Posterior cingulate gyrus (tissue), 11 donors: ENCODE measurements at regions not wholly inside any gene's neighbourhood (a gene's known extent, or its start where the extent isn't known, plus 50 kb on each side); places are given as distances from the start of the nearest gene placed in this dataset.
"Not testable (repeated sequence)": the region's sequence is repeated elsewhere in the genome, so short reads cannot be mapped to it uniquely, and the experiment has no call there.

Experiments
- DNase-seq, 10 donors: peaks; one replicate each; pipeline versions ENCODE4 v3.0.0 to v3.0.0-alpha.2; 2020 to 2021; ENCODE audit warnings: mixed read lengths in 3 of 10
- intact Hi-C: fragments of 100-400 bp; cut with DNase I; formaldehyde crosslinking; loops from one replicate; pipeline ENCODE4 v1.15.1; 2023

DNA sequence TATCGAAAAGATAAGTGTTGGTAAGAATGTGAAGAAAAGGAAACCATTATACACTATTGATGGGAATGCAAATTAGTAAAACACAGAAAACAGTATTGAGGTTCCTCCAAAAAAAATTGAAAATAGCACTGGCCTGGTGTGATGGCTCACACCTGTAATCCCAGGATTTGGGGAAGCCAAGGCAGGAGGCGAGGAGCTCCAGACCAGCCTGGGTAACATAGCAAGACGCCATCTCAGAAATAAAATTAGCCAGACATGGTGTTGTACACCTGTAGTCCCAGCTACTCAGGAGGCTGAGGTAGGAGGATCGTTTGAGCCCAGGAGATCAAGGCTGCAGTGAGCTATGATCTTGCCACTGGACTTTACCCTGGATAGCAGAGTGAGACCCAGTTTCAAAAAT is 5303.4 kb upstream of the TPTE start:
- intact Hi-C loops, result not testable (repeated sequence)
- DNase-seq, result peak in 1 of 10 donors; percentile 75

DNA sequence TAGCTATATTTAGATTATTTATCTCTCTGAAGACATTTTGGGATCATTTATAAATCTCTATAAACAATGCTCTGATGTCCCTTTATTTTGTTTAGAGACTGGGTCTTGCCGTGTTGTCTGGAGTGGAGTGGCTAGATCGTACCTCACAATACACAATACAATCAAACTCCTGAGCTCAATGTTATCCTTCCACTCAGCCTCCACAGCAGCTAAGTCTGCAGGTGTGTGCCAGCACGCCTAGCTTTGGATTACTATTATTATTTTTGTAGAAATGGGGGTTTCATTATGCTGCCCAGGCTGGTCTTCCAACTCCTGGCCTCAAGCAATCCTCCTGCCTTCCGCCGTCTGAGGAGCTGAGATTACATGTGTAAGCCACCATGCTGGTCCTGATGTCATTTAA is 5301.4 kb upstream of the TPTE start:
- intact Hi-C loops, result not testable (repeated sequence)
- DNase-seq, result peak in 1 of 10 donors; percentile 66

- peak in 5 of 10 donors; percentile 21 to 89 (median 66) for DNase-seq
- intact Hi-C loops, result not testable (repeated sequence)
Measured at GRCh38 chr21:5220468-5220867, 5300.9 kb upstream of the TPTE start.

- peak in 2 of 10 donors; percentile 47 to 70 for DNase-seq
- intact Hi-C loops, result not testable (repeated sequence)
Measured at GRCh38 chr21:5221458-5222050, 5299.8 kb upstream of the TPTE start.

- DNase-seq, result peak in 3 of 10 donors; percentile 71 to 90 (median 83)
- intact Hi-C loops, result not testable (repeated sequence)
Measured at GRCh38 chr21:5222996-5223782, 5298.2 kb upstream of the TPTE start.

GRCh38 chr21:5224156-5224555 is 5297.2 kb upstream of the TPTE start:
- DNase-seq, result peak in 2 of 10 donors; percentile 59 to 73
- intact Hi-C loops, result not testable (repeated sequence)

DNA sequence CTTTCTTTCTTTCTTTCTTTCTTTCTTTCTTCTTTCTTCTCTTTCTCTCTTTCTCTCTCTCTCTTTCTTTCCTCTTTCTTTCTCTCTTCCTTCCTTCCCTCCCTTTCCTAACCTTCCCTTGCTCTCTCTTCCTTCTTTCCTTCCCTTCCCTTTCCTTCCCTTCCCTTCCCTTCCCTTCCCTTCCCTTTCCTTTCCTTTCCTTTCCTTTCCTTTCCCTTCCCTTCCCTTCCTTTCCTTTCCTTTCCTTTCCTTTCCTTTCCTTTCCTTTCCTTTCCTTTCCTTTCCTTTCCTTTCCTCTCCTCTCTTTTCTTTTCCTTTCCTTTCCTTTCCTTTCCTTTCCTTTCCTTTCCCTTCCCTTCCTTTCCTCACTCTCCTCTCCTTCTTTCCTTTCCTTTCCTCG is 5294.1 kb upstream of the TPTE start:
- intact Hi-C loops, DNase-seq: not testable (repeated sequence)

DNA sequence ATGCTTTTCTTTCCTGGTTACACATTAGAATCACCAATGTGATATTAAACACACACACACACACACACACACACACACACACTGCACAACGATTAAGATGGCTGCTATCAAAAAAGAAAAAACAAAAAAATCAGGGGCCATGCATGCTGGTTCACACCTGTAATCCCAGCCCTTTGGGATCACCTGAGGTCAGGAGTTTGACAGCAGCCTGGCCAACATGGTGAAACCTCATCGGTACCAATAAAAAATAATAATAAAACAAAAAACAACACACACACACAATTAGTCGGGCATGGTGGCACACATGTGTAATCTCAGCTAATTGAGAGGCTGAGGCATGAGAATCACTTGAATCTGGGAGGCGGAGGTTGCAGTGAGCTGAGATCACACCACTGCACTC is 5290.8 kb upstream of the TPTE start:
- intact Hi-C loops, result not testable (repeated sequence)
- peak in 1 of 10 donors; percentile 57 for DNase-seq

DNA sequence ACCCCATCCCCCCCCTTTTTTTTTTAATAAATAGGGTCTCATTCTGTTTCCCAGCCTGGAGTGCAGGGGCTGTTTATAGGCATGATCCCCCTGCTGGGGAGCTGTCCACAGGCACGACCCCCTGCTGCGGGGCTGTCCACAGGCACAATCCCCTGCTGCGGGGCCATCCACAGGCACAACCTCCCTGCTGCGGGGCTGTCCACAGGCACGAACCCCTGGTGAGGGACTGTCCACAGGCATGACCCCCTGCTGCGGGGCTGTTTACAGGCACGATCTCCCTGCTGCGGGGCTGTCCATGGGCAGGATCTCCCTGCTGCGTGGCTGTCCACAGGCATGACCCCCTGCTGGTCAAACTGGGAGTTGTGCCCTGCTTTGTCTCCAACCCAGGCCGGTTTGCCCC is 5290.1 kb upstream of the TPTE start:
- intact Hi-C loops, result not testable (repeated sequence)
- peak in 3 of 10 donors; percentile 70 to 89 (median 79) for DNase-seq

- intact Hi-C loops, result not testable (repeated sequence)
- peak in 2 of 10 donors; percentile 48 to 84 for DNase-seq
Measured at GRCh38 chr21:5232176-5232958, 5289.0 kb upstream of the TPTE start.

- intact Hi-C loops, result not testable (repeated sequence)
- peak in 1 of 10 donors; percentile 63 for DNase-seq
Measured at GRCh38 chr21:5235761-5236160, 5285.6 kb upstream of the TPTE start.

DNA sequence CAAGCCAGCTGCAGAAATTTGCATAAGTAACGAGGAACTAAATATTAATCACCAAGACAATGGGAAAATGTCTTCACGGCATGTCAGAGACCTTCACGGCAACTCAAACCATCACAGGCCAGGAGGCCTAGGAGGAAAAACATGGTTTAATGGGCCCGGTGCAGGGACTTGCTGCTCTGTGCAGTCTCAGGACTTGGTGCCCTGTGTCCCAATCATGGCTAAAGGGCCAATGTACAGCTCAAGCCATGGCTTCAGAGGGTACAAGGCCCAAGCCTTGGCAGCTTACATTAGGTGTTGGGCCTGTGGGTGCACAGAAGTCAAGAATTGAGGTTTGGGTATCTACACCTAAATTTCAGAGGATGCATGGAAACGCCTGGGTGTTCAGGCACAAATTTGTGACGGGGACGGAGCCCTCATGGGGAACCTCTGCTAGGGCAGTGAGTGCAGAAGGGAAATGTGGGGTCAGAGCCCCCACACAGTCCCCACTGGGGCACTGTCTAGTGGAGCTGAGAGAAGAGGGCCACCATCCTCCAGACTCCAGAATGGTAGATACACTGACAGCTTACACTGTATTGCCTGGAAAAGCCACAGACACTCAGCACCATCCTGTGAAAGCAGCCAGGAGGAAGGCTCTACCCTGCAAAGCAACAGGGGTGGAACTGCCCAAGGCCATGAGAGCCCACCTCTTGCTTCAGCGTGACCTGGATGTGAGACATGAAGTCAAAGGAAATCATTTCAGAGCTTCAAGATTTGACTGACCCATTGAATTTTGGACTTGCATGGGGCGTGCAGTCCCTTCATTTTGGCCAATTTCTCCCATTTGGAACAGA is 5284.3 kb upstream of the TPTE start:
- peak in 2 of 10 donors; percentile 57 to 58 for DNase-seq
- intact Hi-C loops, result not testable (repeated sequence)

DNA sequence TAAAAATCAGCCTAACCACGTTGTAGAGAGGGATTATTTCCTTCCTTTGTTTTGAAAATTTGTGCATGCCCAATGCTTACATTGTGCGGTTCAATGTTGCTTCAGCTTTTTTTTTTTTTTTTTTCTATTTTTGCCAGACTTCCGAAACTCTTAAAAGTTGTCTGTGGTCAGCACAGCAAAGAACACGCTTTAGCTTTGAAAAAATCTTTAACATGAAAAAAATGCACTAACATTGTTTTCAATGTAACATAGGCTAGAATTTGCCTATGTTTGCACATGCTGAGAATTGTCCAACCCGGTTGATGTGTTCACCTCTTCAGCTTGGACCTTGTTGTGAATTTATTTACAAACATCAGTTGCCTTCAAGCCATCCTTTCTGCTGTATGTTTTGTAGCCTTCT is 5280.9 kb upstream of the TPTE start:
- intact Hi-C loops, DNase-seq: not testable (repeated sequence)

- DNase-seq, intact Hi-C loops: not testable (repeated sequence)
Measured at GRCh38 chr21:5242732-5243131, 5278.7 kb upstream of the TPTE start.

DNA sequence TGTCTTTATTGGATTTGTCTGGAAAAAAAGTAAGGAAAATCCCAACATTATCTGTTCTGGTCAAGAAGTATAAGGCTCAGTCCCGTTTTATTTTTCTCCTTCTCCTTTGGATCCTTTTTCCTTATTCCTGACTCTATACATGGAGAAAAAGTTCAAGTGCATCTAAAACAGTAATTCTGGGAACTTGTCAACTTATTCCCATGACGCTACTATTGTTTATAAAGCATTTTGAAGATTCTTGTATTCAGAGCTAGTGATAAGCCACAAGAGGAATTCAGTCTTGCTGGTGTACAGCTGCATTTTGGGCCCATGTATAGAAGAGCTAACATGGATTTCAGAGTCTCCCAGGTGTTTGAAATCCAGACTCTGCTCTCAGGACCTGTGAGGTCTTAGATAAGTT is 5278.1 kb upstream of the TPTE start:
- DNase-seq, intact Hi-C loops: not testable (repeated sequence)

- intact Hi-C loops, DNase-seq: not testable (repeated sequence)
Measured at GRCh38 chr21:5243715-5244375, 5277.5 kb upstream of the TPTE start.

DNA sequence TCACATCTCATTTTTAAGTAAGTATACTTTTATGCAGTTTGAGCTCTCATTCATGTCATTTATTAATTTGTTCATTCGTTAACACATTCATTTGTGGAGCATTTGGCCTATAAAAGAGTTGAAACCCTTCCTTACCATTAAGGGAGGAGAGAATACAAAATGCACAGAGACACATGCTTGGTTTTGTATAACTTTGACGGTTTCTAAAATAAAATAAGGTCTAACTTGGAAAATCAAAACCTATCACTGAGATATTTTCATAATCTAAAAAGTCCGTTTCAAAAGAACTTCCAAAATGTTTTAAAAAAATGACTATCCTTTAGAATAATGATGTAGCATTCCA is 5277.0 kb upstream of the TPTE start:
- intact Hi-C loops, DNase-seq: not testable (repeated sequence)

- intact Hi-C loops, DNase-seq: not testable (repeated sequence)
Measured at GRCh38 chr21:5244954-5245353, 5276.4 kb upstream of the TPTE start.

DNA sequence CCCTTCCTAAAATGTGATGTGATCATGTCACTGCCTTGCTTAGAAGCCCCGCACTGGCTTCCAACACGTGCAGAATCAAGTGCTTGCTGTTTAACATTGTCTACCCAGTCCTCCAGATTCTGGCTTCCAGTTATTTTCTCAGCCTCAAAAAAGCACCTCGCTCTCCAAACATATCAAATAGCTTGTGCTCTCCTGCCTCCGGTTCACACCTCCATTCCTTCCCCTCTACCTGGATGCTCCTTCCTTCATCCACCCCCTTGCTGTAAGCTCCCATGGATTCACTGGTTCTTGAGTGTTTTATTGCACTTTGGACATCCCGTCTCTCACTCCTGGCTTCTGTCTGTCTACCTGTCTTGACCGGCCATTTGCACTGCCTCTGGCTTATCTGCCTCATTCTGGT is 5275.0 kb upstream of the TPTE start:
- peak in 1 of 10 donors; percentile 59 for DNase-seq
- intact Hi-C loops, result not testable (repeated sequence)

DNA sequence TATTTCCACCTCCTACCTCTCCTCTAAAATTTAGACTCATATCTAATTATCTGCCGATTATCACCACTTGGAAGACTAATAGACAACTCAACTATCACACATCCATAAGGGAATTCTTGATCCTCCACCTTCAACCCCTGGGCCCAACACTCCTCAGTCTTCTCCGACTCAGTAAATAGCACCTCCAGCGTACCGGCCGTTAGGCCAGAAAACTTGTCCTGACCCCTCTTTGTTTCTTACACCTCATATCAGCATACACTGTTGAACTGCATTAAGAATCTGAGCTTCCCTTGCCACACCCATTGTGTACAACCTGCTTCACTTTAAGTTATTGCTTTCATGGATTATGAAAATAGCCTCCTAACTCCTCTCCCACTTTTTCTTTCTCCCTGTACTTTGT is 5274.0 kb upstream of the TPTE start:
- intact Hi-C loops, DNase-seq: not testable (repeated sequence)
